ENCODE measurements at regions not wholly inside any gene's neighbourhood (a gene's known extent, or its start where the extent isn't known, plus 50 kb on each side); places are given as distances from the start of the nearest gene placed in this dataset.
"Not testable (repeated sequence)": the region's sequence is repeated elsewhere in the genome, so short reads cannot be mapped to it uniquely, and the experiment has no call there.

DNA sequence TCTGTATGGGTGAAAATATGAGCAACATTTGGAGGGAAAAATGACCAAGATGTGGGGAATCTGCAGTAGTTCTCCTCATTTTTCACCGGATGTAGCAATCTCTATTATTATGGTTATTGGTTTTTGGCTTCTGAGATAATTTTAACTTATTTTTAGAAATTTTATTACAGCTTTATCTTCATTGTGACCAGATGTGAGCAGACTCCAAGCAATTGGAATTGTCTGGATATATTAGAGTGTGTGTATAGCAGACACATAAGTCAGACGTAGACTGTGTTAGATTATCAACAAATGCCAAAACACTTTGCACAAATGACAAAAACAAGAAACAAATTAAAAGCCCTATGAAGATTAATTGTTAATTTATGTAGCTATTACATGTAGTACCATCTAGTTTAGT is 249.1 kb downstream of the DNAJB9 start:
- no peak for DNase-seq

DNA sequence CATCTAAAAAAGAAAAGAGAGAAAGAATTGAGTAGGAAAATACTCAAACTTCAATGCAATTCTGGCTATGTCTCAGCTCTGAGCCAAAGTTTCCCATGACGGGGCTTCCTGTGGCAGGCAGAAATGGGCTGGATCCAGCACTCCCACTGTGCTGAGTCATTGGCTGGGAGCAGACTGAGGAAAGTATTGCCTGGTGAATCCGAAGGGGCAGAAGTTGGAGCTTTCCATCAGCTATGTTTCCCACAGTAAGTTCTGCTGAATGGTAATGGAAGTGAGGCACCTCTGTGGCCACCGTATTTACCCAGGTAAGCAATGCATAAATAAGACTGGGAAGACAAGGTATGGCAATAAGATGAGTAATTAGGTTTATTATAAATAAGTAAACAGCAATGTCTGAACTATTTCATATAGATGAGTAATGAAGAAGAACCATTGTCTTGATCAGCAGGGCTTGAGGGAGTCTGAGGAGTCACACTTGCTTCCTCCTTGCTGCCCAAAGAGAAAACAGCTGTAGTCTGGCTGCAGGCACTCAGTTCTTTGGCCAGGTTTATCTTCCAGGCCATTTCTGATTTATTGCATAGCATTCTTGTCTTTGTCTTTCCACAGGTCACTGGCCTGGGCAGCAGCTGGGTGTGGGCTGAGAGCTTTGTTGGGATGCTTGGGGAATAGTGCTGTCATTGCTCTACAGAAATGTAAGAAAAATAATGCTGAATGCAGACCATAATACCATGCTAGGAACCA is 255.3 kb downstream of the DNAJB9 start:
- DNase-seq, result no peak

DNA sequence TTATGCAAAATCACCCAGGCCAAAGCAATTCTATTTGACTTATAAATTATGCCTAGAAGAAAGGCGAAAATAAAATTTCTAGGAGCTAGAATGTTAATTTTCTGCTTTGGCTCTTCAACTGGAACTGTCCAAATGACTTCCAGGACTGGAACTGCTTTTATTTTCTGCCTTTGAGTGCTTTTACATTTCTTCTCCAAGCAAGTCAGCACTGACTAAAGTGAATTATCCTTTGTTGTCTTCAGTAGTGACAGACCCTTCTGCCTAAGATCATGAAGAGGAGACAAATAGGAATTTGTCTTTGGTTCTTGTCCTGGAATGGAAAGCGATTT is 255.9 kb downstream of the DNAJB9 start:
- no peak for DNase-seq

DNA sequence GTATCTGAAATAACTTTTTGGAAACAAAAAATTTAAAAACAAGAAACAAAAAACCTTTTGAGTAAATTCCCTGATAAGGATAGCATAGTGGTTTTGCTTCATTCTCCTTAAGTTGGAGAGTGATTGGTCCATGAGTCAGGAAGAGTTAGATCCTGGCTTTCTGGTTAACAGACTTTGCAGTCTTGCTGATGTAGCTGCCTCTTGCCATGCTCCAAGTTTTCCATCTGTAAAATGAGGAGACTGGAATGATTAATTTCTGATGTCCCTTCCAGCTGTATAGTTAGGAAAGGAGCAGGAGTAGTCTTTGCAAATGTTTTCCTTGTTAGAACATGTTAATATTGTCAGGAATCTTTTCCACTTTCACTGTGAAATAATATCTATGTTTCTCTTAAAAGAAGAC is 266.6 kb downstream of the DNAJB9 start:
- DNase-seq, result no peak

DNA sequence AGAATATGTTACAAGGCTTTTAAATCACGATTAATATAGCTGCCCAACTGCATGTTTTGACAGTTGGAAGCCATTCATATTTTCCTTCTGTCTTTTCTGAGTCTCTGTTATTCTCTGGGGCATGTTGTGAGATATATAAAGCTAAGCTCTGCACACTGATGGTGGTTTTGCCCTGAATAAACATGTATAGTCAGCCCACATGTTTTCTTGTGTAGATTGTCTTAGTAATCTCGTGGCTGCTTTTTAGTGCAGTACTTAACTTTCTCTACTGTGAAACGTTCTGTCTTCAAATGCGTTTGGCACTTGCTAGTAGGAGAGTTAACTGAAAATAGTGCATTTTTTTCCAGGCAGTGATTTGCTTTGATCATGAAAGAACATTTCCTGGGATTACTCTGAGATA is 268.5 kb downstream of the DNAJB9 start:
- no peak for DNase-seq

DNA sequence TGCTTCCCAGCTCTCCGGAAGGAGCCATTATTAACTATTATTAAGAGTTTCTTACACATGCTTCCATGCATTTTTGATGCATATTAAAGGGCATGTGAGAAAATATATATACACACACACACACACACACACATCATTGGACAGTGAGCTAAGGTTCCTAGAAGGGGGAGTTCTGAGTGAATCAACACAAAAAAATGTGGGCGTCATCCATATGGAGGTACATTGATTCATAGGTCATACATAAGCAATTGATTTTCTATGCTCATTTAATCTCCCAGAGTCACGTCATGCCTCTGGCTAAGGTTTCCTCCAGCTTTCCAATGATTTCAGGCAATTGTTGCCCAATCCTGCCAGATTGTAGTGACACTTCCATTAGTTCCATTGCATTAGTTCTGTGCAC is 269.4 kb downstream of the DNAJB9 start:
- no peak for DNase-seq

DNA sequence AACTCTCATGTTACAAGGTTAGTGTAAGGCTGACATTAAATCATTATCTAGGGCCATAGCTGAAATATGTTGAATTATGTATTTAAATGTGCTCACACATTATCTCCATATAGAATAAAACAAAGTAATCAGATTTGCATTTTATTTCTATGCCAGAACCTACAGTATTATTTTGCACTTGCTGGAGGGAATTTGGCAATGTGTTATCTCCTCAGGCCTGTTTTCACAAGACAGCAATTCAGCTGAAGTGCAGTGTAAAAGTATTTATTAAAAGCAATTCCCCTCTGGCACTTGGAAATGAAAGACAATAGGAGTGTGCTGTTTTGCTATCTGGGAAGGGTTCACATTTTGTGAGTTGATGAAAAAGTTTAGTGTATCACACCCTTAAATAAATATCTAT is 276.3 kb downstream of the DNAJB9 start:
- DNase-seq, result no peak

DNA sequence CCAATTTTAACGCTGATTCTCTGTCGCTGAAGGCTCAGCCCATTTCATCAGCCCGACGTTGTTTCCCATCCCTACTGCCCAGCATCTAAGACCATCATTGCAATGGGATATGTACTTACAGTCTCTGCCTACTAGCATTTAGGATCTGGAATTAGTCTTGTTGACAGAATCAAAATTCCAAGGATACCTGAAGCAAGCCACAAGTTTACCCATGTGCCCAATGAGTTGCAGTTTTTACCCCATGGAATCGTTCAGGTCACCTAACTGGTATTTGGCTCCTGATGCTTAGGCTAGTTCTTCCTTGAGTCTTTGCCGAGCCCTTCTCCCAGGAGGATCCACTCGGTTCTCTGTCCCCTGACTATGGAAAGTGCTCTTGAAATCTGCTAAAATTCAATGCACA is 276.8 kb downstream of the DNAJB9 start:
- no peak for DNase-seq

DNA sequence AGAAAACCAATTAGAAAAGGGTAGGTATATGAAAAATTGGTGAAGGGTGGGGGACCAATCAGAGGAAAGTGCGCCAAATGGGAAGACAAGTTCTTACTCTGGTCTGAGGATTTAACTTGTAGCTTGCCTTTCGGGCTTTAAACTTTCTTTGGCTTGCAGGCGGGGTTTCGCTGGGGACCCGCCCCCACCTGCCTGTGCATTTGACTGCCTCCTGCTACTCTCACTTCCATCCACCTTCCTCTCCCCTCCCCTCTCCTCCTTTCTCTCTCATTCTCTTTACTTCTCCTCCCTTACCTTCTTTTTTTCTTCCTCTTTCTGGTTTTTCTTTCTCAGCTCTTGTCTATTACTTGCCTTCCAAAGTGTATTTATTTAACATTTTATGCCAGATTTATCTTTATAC is 278.8 kb downstream of the DNAJB9 start:
- DNase-seq, result no peak

DNA sequence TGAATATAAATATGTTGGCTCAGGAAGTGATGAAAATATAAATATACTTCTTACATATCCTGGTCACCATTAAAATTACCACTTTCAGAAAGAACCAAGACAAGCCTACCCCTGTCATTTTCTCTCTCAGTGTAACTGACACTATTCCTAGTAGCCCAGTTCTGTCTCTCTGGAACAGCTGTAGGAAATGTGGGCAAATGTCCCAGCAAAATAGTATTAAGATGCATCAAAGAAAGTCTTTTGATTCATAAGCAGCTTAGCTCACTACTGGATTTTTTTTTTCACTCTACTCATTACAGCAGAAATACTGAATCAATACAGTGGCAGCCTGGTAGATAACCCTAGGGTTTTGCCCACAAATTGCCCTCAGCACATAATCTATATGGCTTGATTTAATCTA is 290.9 kb downstream of the DNAJB9 start:
- no peak for DNase-seq

DNA sequence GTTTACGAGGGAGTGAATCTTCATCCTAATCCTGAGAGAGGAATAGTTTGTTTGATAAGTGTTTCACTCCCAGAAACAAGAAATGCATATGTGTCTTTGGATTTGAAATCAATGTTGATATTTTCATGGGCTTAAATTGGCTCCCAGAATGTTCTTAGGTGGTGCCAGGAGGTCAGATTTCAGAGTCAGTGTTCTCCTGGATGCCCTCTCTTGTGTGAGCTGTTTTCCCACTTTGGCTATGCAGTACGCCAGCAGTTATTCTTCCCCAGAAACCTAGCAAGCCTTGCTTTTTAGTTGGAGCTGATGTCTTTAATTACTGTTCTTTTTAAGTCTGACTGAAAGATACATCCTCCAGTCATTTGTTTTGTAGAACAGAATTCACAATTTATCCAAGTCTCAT is 291.4 kb downstream of the DNAJB9 start:
- DNase-seq, result no peak

DNA sequence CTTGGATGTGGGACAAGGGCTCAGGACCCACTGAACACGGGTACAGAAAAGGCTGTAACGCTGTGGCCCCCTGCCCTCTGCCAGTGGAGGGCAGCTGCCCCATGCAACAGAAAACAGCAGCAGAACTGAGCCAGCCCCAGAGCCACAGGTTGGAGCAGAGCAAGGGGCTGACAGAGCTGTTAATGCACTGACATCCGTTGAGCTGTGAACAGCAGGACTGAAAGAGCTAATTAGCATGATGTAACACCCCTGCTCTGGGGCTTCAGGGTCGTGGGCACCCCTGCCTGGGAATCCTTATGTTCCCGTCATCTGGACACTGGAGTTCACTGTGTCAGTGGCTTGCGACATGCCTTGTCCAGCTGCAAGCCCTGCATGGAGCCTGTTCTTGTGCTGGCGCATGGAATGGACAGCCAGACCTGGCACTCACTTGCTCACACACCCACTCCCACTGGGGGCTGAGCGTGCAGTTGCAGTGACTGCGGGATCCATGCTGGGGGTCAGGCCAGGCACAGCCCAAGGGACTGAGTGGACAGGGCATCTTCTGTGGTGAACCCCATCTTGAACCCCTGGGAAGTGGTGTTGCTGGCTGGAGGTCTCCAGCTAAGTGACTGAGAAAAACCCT is 293.7 kb downstream of the DNAJB9 start:
- DNase-seq, result no peak

DNA sequence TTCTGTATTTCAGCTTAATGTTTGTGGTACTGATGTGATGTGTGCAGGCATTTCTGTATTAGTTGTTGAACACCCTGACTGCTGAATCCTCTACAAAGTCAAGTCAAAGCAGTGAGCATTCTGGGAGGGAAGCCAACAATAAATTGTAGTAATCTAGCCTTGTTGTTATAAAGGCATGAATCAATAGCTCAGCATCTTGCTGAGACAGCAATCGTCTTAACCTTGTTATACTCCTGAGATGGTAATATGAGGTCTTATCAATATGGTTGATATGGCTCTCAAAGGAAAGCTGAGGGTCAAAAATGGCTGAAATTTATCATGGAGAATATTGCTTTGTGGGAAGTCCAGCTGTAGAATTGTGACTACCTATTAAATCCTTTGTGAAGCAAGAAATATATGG is 299.4 kb downstream of the DNAJB9 start:
- DNase-seq, result no peak

DNA sequence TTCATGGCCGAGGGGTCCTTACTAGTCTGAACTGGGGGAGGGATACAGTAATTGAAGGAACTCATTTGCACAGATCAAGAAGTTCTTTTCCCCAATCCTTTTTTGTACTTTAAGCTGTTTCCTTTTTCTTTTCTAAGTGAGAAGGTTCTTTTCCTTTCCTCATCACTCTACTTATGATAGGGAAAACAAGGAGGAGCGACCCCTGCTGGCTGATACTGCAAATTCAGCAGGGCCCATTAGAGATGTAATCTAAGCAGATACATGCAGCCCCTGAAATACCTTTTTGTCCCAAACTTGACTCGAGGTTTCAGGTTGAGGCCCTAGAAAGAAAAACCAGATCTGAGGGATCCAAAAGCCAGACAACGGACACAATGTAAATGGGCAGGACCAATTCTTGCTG is 305.5 kb downstream of the DNAJB9 start:
- peak; percentile 5 for DNase-seq

DNA sequence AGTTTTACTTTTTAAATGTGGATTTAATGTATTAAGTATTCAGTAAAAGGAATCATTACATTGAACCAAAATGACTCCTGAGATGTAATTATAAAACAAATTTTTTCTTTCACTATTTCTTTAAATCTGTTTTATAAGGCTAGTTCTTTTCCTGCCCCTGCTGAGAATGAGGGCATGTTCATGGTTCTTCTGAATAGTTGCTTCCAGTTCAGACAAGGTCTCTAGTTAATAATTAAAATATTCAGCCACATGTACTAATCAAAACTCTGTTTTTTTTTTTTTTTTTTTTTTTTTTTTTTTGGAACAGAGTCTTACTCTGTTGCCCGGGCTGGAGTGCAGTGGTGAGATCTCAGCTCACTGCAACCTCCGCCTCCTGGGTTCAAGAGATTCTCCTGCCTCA is 321.2 kb downstream of the DNAJB9 start:
- DNase-seq, result no peak

DNA sequence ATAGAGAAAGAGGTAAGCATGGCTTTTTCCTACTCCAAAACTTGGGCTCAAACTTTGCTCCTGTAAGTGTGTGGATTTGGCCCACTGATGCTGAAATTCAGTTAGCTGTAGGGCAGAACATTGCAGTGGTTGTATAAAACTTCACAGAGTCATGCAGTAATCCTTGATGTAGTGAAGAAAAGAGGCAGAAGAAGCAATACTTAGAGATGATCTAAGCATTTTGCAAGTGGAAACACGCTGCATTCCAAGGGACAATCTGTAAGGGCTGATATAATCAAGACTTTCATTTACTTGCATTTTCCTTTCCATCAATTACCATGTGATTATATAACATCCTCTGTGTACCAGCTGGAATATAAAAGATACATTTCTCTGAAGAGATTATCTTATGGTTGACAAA is 338.8 kb downstream of the DNAJB9 start:
- no peak for DNase-seq

DNA sequence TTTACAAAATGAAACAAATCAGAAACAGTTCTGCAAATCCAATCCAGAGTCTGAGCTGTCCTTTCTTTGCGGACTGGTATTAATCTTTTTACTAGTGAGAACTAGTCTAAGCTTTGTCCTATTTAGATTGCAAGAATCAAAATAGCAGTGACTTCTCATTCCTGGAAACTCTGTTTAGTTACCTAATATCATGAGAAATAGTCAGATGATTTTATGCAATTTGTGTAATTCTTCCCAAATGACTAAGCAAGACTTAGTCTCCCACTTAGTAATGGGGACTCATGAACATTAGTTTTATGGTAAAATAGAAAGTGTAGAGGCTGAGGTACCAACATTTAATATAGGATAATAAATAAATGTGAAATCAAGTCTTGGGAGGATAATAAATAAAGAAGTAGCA is 341.3 kb downstream of the DNAJB9 start:
- no peak for DNase-seq

DNA sequence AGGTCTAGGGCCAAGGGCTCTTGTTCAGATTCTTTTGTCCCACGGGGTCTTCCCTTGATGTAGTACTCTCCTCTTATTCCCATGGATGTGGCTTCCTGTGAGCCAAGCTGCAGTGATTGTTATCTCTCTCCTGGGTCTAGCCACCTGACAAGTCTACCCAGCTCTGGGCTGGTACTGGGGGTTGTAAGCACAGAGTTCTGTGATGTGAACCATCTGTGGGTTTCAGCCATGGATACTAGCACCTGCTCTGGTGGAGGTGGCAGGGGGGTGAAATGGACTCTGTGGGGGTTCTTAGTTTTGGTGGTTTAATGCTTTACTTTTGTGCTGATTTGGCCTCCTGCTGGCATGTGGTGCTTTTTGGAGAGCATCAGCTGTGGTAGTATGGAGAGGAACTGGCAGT is 350.8 kb downstream of the DNAJB9 start:
- DNase-seq, result no peak

DNA sequence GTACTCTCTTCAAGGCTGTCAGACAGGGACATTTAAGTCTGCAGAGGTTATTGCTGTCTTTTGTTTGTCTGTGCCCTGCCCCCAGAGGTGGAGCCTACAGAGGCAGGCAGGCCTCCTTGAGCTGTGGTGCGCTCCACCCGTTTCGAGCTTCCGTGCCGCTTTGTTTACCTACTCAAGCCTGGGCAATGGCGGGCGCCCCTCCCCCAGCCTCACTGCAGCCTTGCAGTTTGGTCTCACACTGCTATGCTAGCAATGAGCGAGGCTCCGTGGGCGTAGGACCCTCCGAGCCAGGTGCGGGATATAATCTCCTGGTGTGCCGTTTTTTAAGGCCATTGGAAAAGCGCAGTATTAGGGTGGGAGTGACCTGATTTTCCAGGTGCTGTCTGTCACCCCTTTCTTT is 373.4 kb downstream of the DNAJB9 start:
- DNase-seq, result not testable (repeated sequence)

DNA sequence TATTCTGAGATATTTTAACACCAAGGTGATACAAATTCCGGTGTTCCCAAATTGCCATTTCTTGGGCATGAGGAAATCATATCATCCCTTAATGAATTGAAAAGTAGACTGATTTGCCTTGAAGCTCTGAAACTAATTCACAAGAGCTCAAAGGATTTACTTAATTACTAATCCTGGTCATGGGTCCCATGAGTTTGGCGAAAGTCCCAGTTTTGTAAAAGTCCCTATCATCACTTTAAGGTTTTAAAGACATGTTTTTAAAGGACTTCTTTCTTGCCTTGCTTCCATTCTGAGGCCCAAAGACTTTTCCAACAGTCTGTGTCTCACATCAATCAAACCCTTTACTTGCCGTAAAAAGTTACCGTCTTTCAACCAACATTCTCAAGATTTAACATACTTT is 377.9 kb downstream of the DNAJB9 start:
- DNase-seq, result no peak

DNA sequence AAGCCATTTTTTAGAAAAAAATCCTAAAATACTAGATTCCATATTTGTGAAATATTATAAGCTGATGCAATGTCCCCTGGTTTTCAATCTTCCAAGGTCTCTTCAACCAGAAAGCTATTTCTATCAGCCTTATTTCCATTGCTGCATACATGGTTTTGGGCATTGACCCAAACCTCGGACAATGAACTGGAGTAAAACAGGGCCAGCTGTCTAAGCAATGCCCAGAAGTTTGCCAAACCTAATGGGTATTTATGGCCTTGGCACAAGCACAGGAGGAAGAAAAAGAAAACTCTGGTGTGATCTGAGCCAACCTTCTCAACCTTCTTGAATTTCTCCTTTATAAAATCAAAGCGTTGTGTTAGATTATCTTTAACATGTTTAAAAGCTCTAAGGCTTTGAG is 402.3 kb downstream of the DNAJB9 start:
- no peak for DNase-seq

DNA sequence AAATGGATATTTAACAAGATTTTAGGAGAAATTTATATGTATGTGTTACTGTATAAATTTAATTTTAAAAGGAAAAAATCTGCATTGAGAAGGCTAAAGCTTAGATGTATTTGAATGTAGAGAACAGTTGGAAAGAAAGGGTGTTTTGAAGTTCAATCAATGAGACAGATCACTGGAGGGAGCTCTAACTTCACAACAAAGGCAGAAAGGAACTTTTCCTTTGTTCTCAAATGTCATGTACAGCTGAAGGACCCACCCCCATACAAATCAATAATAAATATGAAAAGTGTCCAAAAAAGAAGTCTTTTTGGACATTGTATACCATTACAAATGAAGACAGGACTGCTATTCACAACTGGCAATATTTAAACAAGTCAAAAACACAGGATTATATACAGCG is 403.4 kb downstream of the DNAJB9 start:
- DNase-seq, result no peak

DNA sequence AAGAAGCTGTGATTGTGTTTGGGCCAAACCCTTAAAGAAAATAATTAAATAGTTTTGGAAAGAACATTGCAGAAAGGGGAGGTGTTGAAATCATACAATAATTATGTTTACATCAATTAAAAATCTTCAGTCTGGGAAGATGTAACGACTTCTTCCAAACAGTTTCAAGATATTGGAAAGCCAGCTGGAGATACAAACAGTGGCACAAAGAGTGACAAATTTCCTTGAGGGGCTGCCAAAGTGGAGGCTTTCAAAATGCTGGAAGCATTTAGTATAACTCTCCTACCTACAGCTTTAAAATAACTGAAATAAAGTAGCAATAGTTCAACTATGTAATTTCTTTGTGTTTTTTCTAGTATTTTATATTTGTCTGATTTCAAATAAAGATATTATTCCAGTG is 405.0 kb downstream of the DNAJB9 start:
- no peak for DNase-seq

DNA sequence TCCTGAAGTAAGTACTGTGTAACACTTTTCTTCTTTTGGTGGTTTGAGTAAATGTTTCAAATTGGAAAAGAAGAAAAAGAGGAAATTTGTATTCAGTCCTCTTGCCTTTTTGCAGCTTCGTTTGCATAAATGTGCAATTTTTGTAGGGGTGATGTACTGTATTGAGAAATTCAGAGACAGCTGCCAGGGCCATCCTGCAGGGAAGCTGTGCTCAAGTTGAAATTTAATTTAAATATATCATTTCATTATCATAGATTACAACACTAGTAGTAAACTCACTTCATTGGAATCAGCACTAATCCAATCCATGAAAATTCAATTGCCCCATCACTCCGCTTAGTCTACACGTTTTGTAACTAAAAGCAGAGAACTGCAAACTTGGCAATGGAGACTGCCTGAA is 415.4 kb downstream of the DNAJB9 start:
- DNase-seq, result no peak

DNA sequence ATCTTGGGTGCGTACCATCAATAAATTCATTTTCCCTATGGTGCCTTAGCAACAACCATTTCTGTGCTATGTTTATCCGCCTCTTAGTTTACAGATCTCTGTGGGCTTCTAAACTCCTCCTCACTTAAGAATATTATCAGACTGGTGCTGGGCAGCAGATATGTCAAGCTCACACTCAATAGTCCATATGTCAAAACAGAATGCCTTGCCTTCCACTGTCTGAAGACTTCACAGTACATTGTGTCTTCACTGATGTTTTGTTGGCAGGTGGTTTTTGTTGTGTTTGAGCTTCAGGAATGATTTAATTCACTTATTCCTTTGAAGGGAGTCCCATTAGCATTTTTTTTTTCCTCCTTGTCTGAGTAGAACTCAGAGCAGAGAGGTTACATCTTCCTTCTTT is 419.6 kb downstream of the DNAJB9 start:
- no peak for DNase-seq

Measured in NCI-H146 (cell line).